ENCODE measurements at regions not wholly inside any gene's neighbourhood (a gene's known extent, or its start where the extent isn't known, plus 50 kb on each side); places are given as distances from the start of the nearest gene placed in this dataset.

DNA sequence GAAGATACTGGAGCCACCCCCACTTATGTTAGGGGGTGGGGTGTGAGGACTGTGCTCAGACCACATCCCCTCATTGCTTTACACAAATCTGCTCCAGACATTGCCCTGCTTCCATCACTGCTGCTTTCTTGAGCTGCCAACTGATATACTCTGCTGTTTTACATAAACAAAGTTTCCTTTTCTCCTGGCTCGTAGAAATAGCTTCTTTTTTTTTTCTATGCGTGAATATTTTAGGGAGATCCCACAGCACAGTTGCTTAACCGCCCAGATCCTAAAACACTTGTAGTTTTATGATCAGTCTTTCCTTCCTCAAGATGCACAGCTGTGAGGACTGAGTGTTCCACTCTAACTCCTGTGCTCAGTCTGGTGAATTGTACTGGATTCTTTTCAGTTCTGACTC lies 768.4 kb downstream of the PCDH18 start:
- TF ChIP-seq, protein P1, sequence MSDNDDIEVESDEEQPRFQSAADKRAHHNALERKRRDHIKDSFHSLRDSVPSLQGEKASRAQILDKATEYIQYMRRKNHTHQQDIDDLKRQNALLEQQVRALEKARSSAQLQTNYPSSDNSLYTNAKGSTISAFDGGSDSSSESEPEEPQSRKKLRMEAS (IDR thresholded peaks at IDR 0.05): no peak
- TF ChIP-seq TAF1 (IDR thresholded peaks at IDR 0.05; ENCODE audit: low read depth): no peak
- no peak for TF ChIP-seq NFIC (IDR thresholded peaks at IDR 0.05)
- TF ChIP-seq YY1 (IDR thresholded peaks at IDR 0.05; ENCODE audit: low read depth): no peak

DNA sequence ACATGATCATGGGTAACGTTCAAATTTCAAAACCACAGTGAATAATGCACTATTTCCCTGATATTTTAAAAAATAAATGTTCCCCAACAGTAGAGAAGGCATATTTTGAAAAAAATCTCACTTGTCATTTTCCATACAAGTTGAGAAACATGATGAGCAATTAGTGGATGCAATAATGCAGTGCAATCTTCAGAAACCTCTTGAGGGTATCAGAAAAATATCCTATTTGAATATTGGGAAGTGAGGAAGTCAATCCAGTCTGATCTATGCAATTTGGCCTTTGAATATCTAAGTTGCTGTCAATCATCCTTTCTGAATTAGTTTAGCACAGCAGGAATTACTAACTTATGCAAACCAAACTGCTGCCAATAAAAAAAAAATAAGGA lies 776.8 kb downstream of the PCDH18 start:
- no peak for TF ChIP-seq TAF1 (IDR thresholded peaks at IDR 0.05; ENCODE audit: low read depth)
- TF ChIP-seq, protein P2, sequence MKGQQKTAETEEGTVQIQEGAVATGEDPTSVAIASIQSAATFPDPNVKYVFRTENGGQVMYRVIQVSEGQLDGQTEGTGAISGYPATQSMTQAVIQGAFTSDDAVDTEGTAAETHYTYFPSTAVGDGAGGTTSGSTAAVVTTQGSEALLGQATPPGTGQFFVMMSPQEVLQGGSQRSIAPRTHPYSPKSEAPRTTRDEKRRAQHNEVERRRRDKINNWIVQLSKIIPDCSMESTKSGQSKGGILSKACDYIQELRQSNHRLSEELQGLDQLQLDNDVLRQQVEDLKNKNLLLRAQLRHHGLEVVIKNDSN (IDR thresholded peaks at IDR 0.05): no peak
- TF ChIP-seq EP300 (IDR thresholded peaks at IDR 0.05; ENCODE audit: borderline replicate concordance): no peak
- TF ChIP-seq, protein P3, sequence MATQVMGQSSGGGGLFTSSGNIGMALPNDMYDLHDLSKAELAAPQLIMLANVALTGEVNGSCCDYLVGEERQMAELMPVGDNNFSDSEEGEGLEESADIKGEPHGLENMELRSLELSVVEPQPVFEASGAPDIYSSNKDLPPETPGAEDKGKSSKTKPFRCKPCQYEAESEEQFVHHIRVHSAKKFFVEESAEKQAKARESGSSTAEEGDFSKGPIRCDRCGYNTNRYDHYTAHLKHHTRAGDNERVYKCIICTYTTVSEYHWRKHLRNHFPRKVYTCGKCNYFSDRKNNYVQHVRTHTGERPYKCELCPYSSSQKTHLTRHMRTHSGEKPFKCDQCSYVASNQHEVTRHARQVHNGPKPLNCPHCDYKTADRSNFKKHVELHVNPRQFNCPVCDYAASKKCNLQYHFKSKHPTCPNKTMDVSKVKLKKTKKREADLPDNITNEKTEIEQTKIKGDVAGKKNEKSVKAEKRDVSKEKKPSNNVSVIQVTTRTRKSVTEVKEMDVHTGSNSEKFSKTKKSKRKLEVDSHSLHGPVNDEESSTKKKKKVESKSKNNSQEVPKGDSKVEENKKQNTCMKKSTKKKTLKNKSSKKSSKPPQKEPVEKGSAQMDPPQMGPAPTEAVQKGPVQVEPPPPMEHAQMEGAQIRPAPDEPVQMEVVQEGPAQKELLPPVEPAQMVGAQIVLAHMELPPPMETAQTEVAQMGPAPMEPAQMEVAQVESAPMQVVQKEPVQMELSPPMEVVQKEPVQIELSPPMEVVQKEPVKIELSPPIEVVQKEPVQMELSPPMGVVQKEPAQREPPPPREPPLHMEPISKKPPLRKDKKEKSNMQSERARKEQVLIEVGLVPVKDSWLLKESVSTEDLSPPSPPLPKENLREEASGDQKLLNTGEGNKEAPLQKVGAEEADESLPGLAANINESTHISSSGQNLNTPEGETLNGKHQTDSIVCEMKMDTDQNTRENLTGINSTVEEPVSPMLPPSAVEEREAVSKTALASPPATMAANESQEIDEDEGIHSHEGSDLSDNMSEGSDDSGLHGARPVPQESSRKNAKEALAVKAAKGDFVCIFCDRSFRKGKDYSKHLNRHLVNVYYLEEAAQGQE (IDR thresholded peaks at IDR 0.05; ENCODE audit: low read depth): no peak
- TF ChIP-seq CREB1 (IDR thresholded peaks at IDR 0.05; ENCODE audit: low read depth): no peak
- TF ChIP-seq YY1 (IDR thresholded peaks at IDR 0.05; ENCODE audit: low read depth): no peak
- no peak for TF ChIP-seq RAD21 (IDR thresholded peaks at IDR 0.05; ENCODE audit: low read depth)
- no peak for TF ChIP-seq NFIC (IDR thresholded peaks at IDR 0.05)
- TF ChIP-seq EGR1 (IDR thresholded peaks at IDR 0.05): no peak
- TF ChIP-seq TCF12 (IDR thresholded peaks at IDR 0.05; ENCODE audit: low read depth): no peak
- no peak for TF ChIP-seq TEAD4 (IDR thresholded peaks at IDR 0.05)
- TF ChIP-seq, protein P1 (IDR thresholded peaks at IDR 0.05): no peak
- TF ChIP-seq FOXM1 (IDR thresholded peaks at IDR 0.05; ENCODE audit: borderline replicate concordance, low read depth): no peak
- no peak for TF ChIP-seq CEBPB (IDR thresholded peaks at IDR 0.05)
- TF ChIP-seq ZBTB7A (IDR thresholded peaks at IDR 0.05; ENCODE audit: low read depth): no peak

DNA sequence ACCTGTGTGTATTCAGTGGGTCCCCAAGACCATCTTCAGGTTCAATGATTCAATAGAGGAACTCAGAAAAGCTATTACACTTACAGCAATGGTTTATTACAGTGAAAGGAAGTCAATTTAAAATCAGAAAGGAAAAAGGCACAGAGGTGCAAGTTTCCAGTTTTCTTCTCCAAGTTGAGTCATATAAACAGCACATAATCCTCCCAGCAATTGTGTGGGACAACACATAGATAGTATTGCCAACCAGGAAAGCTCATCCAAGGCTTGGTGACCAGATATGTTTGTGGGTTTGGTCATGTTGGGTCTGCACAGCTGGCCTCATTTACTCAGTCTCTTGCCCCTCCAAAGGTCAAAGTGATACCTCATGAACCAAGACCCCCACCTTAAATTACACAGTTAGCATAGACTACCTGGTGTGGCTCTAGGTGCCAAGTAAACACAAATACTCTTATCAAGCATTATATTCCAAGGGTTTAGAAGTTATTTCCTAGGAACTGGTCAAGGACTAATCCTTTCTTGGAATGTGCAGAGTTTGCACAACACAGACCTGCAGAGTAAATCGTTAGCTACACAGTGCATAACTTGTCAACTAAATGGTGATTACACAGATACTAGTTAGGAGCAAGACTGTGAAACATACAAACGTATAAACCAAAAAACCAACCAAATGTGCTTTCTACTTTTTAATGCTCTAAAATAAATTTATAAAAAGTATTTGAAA lies 777.3 kb downstream of the PCDH18 start:
- no peak for TF ChIP-seq EP300 (IDR thresholded peaks at IDR 0.05; ENCODE audit: borderline replicate concordance)
- no peak for TF ChIP-seq TEAD4 (IDR thresholded peaks at IDR 0.05)
- TF ChIP-seq NFIC (IDR thresholded peaks at IDR 0.05): no peak
- TF ChIP-seq, protein P3 (IDR thresholded peaks at IDR 0.05; ENCODE audit: low read depth): no peak
- TF ChIP-seq YY1 (IDR thresholded peaks at IDR 0.05; ENCODE audit: low read depth): no peak
- TF ChIP-seq CEBPB (IDR thresholded peaks at IDR 0.05): no peak
- TF ChIP-seq TAF1 (IDR thresholded peaks at IDR 0.05; ENCODE audit: low read depth): no peak
- TF ChIP-seq EGR1 (IDR thresholded peaks at IDR 0.05): no peak
- no peak for TF ChIP-seq RAD21 (IDR thresholded peaks at IDR 0.05; ENCODE audit: low read depth)
- TF ChIP-seq FOXM1 (IDR thresholded peaks at IDR 0.05; ENCODE audit: borderline replicate concordance, low read depth): no peak
- TF ChIP-seq ZBTB7A (IDR thresholded peaks at IDR 0.05; ENCODE audit: low read depth): no peak
- no peak for TF ChIP-seq CREB1 (IDR thresholded peaks at IDR 0.05; ENCODE audit: low read depth)
- TF ChIP-seq, protein P1 (IDR thresholded peaks at IDR 0.05): no peak
- TF ChIP-seq, protein P2 (IDR thresholded peaks at IDR 0.05): no peak
- TF ChIP-seq TCF12 (IDR thresholded peaks at IDR 0.05; ENCODE audit: low read depth): no peak

DNA sequence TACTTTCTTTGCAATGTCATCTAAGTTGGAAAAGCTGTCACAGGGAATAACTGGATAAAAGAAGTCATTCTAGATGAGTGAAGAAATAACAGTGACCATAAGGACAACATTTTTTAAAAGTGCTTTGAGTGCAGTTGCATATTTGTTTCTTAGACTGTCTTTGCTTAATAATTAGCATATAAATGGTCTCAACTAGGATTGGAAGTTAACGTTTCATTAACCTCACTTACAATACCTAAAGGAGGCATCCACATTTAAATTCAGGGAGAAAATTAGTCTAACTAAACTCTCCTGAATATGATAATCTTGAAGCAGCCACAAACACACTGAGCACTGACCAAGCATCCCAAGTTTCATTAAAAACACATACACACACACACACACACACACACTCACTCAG lies 780.7 kb downstream of the PCDH18 start:
- TF ChIP-seq NFIC (IDR thresholded peaks at IDR 0.05): no peak
- TF ChIP-seq TAF1 (IDR thresholded peaks at IDR 0.05; ENCODE audit: low read depth): no peak
- no peak for TF ChIP-seq YY1 (IDR thresholded peaks at IDR 0.05; ENCODE audit: low read depth)
- TF ChIP-seq, protein P2 (IDR thresholded peaks at IDR 0.05): no peak
- no peak for TF ChIP-seq CEBPB (IDR thresholded peaks at IDR 0.05)
- no peak for TF ChIP-seq RAD21 (IDR thresholded peaks at IDR 0.05; ENCODE audit: low read depth)
- TF ChIP-seq TCF12 (IDR thresholded peaks at IDR 0.05; ENCODE audit: low read depth): no peak

DNA sequence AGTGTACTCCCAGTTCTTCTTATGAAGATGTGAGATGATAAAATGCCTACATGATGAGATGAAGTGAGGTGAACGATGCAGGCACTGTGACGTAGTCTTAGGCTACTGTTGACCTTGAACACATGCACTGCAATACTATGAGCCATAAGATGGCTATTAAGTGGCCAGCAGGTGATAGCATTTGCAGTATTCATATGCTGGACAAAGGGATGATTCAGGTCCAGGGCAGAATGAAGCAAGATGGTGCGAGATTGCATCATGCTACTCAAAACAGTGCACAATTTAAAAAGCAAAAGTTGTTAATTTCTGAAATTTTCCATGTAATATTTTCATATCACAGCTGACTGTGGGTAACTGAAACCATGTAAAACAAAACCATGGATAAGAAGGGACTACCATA lies 781.4 kb downstream of the PCDH18 start:
- TF ChIP-seq EGR1 (IDR thresholded peaks at IDR 0.05) (no peak), TCF12 (IDR thresholded peaks at IDR 0.05; ENCODE audit: low read depth) (no peak), CEBPB (IDR thresholded peaks at IDR 0.05) (peak; percentile 63), EP300 (IDR thresholded peaks at IDR 0.05; ENCODE audit: borderline replicate concordance) (no peak)

All from Ishikawa (cell line).